Neutrophil (primary cell): ENCODE measurements at regions not wholly inside any gene's neighbourhood (a gene's known extent, or its start where the extent isn't known, plus 50 kb on each side); places are given as distances from the start of the nearest gene placed in this dataset.
A peak's percentile ranks its signal among the peaks of the same experiment; 100 is the strongest.

ENCODE experiments used
- H3K27ac ChIP-seq: fragments of 200-600 bp; sonication (generic); 2 replicates; pipeline ENCODE4 v1.5.1; 2016; ENCODE audit warnings: mild to moderate bottlenecking, moderate library complexity
- H3K27me3 ChIP-seq: fragments of 200-600 bp; sonication (generic); 2 replicates; pipeline ENCODE4 v1.6.0; 2016; ENCODE audit warnings: mild to moderate bottlenecking
- H3K36me3 ChIP-seq: fragments of 200-600 bp; sonication (generic); 2 replicates; pipeline ENCODE4 v1.5.1; 2017
- H3K4me1 ChIP-seq, 2 experiments: fragments of 200-600 bp in 1 of 2; sonication (generic) in 1 of 2; 1 replicate in 1 of 2; 2 replicates in 1 of 2; pipeline versions ENCODE4 v1.5.1 to v1.6.1; 2013 to 2016; ENCODE audit warnings: low read depth in 1 of 2, low read length in 1 of 2, mild to moderate bottlenecking in 1 of 2, moderate library complexity in 1 of 2; ENCODE audit not compliant: control insufficient read depth in 1 of 2, insufficient read depth in 1 of 2
- H3K4me3 ChIP-seq, 2 experiments: fragments of 200-600 bp in 1 of 2; sonication (generic) in 1 of 2; 1 replicate in 1 of 2; 2 replicates in 1 of 2; pipeline ENCODE4 v1.5.1; 2013 to 2016; ENCODE audit warnings: low read depth in 1 of 2, low read length in 1 of 2, mild to moderate bottlenecking in 1 of 2, moderate library complexity in 1 of 2
- H3K9me3 ChIP-seq: fragments of 200-600 bp; sonication (generic); 2 replicates; pipeline ENCODE4 v1.5.1; 2016
- TF ChIP-seq, protein P1 (sequence below): fragments of 200-600 bp; sonication (generic); IDR thresholded peaks from 2 replicates; pipeline ENCODE4 v1.5.1; 2016; ENCODE audit warnings: antibody characterized with exemption

DNA sequence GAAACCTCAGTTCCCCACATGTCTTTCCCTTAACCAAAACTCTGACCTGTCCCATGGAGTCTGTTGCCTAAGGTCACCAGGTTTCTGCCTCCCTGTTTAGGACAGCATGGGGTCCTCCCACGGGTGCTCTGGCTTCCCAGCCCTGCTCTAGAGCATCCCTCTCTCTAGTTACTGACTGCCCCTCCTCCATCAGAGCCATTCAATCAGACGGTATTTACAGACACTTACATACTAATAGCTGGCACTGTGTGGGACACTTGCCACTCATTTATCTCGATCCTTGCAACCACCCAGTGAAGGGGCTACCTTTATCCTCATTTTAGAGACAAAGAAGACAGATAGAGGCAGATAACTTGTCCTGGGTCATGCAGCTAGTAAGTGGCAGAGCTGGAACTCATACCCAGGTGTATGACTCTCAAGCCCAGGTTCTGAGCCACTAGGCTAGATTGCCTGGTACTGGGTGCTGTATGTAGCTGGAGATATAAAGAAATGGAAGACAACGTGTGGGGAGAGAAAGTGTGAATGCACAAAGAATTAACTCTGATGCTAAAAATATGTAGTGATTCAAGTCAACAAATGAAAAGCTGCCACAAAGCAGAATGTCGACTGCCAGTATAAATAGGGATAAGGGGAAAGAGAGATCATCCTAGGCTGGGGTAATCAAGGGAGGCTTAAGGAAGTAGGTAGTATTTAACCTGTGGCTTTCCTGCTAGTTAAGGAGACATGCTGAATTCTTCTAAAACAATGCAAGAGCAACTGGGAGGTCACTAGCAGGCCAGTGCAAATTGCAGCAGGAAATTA lies 52.5 kb upstream of the PDE8B start:
- no peaks in the 10 kb centered on the region for H3K36me3 ChIP-seq
- TF ChIP-seq, protein P1, sequence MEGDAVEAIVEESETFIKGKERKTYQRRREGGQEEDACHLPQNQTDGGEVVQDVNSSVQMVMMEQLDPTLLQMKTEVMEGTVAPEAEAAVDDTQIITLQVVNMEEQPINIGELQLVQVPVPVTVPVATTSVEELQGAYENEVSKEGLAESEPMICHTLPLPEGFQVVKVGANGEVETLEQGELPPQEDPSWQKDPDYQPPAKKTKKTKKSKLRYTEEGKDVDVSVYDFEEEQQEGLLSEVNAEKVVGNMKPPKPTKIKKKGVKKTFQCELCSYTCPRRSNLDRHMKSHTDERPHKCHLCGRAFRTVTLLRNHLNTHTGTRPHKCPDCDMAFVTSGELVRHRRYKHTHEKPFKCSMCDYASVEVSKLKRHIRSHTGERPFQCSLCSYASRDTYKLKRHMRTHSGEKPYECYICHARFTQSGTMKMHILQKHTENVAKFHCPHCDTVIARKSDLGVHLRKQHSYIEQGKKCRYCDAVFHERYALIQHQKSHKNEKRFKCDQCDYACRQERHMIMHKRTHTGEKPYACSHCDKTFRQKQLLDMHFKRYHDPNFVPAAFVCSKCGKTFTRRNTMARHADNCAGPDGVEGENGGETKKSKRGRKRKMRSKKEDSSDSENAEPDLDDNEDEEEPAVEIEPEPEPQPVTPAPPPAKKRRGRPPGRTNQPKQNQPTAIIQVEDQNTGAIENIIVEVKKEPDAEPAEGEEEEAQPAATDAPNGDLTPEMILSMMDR: no peak
- H3K9me3 ChIP-seq: no peaks in the 10 kb centered on the region
- peaks cover 29 to 38% of the 10 kb centered on the region in 2 experiments for H3K4me1 ChIP-seq
- no peak overlapping the region for H3K27ac ChIP-seq
- no peaks in the 10 kb centered on the region for H3K27me3 ChIP-seq
- no peak overlapping the region for H3K4me3 ChIP-seq

DNA sequence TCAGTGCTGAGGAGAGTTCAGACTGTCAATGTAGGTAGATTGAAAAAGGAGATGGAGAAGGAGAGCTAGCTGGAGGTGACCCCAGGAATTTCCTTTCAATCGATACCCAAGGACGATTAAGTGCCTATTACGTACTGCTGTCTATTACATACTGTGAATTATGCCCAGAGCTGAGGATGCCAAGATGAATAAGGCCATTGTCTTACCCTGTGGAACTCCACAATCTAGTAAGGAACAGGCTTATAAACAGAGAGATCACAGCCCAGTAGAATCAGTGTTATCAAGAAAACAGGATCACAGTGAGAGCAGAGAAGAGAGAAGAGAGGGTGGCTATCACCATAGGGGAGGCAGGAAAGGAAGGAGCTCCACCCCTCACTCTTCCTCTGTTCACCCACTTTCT lies 54.1 kb upstream of the PDE8B start:
- H3K9me3 ChIP-seq: no peaks in the 10 kb centered on the region
- no peak overlapping the region for H3K4me3 ChIP-seq
- no peaks in the 10 kb centered on the region for H3K36me3 ChIP-seq
- TF ChIP-seq, protein P1: no peak
- H3K4me1 ChIP-seq: peaks cover 35 to 46% of the 10 kb centered on the region in 2 experiments
- no peaks in the 10 kb centered on the region for H3K27me3 ChIP-seq
- H3K27ac ChIP-seq: no peak overlapping the region

DNA sequence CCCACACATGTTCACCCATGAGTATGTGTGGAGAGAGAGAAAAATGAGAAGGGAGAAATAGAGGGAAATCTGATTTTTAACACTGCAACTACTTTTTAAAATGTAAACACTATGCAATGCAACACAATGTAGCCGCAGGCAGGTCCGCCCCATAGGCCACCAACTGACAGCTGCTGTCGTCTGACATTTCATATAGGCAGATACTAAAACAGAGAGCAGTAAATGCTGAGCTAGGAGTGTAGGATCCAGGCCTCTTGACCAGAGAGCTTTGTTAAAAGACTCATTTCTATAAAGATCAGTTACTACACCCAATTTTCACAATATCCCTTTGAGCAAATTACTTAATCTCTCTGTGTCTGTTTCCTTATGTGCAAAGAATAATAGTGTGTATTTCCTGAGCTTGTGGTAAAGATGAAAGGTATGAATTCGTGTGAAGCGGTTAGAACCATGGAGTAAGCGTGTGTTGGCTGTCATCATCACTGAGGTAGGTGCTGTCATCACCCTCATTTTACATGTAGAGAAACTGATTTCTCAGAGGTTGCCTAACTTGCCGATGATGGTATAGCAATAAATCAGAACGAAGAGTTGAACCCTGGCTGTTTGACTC lies 55.2 kb upstream of the PDE8B start:
- Histone ChIP-seq H3K27ac (peak overlapping the region; percentile 71), H3K4me3 (peak overlapping the region; percentile 0 to 12), H3K9me3 (no peaks in the 10 kb centered on the region), H3K4me1 (peaks cover 40 to 55% of the 10 kb centered on the region in 2 experiments), H3K27me3 (no peaks in the 10 kb centered on the region), H3K36me3 (no peaks in the 10 kb centered on the region)
- TF ChIP-seq, protein P1: no peak

DNA sequence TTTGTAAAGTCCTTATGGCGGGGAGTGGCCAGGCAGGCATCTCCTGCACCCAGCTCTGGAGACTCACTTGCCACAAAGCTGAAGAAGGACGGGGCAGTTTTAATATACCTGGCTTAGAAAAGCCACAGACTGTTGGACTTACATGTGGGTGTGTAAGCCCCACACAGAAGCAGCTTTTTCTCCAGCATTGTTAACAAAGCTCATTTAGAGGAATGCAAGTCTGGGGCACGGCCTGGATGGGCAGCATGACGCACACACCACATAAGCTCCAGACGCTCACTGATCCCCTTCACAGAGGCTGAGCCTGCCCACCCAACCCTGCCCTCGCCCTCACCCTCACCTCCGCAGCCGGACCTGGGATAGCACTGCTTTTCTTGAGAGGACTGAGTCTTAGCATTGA lies 58.0 kb upstream of the PDE8B start:
- H3K9me3 ChIP-seq: no peaks in the 10 kb centered on the region
- no peaks in the 10 kb centered on the region for H3K36me3 ChIP-seq
- H3K4me3 ChIP-seq: no peak overlapping the region
- H3K4me1 ChIP-seq: peaks cover 43 to 60% of the 10 kb centered on the region in 2 experiments
- no peak overlapping the region for H3K27ac ChIP-seq
- TF ChIP-seq, protein P1: no peak
- no peaks in the 10 kb centered on the region for H3K27me3 ChIP-seq

DNA sequence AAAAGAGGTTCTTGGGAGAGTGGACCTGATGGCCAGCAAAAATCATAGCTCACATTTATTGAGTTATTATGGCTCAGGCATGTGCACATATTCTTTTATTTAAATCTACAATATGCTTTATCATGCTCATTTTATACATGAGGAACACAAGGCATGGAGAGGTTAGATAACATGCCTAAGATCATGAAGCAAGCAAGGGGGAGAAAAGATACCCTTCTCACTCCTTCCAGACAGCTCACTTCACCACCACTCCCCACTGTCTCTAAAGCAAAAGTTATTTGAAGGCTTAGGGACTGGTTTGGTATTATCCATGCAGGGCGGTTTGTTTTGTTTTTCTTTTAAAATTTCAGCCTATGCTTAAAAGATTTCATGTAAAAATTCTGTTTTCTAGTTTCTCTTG lies 59.0 kb upstream of the PDE8B start:
- H3K4me1 ChIP-seq: peaks cover 50 to 65% of the 10 kb centered on the region in 2 experiments
- no peak overlapping the region for H3K4me3 ChIP-seq
- no peak overlapping the region for H3K27ac ChIP-seq
- H3K9me3 ChIP-seq: no peaks in the 10 kb centered on the region
- no peaks in the 10 kb centered on the region for H3K27me3 ChIP-seq
- TF ChIP-seq, protein P1: no peak
- no peaks in the 10 kb centered on the region for H3K36me3 ChIP-seq
